Neural cell (in vitro differentiated cells): ENCODE measurements at regions not wholly inside any gene's neighbourhood (a gene's known extent, or its start where the extent isn't known, plus 50 kb on each side); places are given as distances from the start of the nearest gene placed in this dataset.

ENCODE experiments used
- H2AFZ ChIP-seq: fragments of 200-600, 300-800 bp; sonication (generic), shearing (Covaris generic); 2 replicates; pipeline ENCODE4 v1.6.0; 2014; ENCODE audit warnings: low read depth, mild to moderate bottlenecking, antibody characterized with exemption, low read length, moderate library complexity
- H3F3A ChIP-seq: fragments of 200-600 bp; shearing (Covaris generic); 2 replicates; pipeline ENCODE4 v1.6.1; 2016; ENCODE audit warnings: mild to moderate bottlenecking, moderate library complexity, mixed read lengths, antibody characterized with exemption, low read length; ENCODE audit not compliant: insufficient read depth, poor library complexity, severe bottlenecking
- H3K27ac ChIP-seq: fragments of 200-600, 300-800 bp; sonication (generic), shearing (Covaris generic); 2 replicates; pipeline ENCODE4 v1.5.1; 2014; ENCODE audit warnings: mild to moderate bottlenecking, low read length, moderate library complexity
- H3K27me3 ChIP-seq: fragments of 300-800, 200-600 bp; sonication (generic), shearing (Covaris generic); 2 replicates; pipeline ENCODE4 v1.6.0; 2014; ENCODE audit warnings: mild to moderate bottlenecking, low read depth, low read length, moderate library complexity; ENCODE audit not compliant: insufficient read depth
- H3K36me3 ChIP-seq: fragments of 300-800, 200-600 bp; sonication (generic), shearing (Covaris generic); 2 replicates; pipeline ENCODE4 v1.5.1; 2014; ENCODE audit warnings: mild to moderate bottlenecking, antibody characterized with exemption, low read length, moderate library complexity; ENCODE audit not compliant: insufficient read depth
- H3K4me2 ChIP-seq: fragments of 300-800, 200-600 bp; sonication (generic), shearing (Covaris generic); 2 replicates; pipeline ENCODE4 v1.6.0; 2014; ENCODE audit warnings: mild to moderate bottlenecking, low read length
- H3K4me3 ChIP-seq: fragments of 300-800, 200-600 bp; sonication (generic), shearing (Covaris generic); 2 replicates; pipeline ENCODE4 v1.5.1; 2014; ENCODE audit warnings: mild to moderate bottlenecking, low read length, moderate library complexity
- H3K79me2 ChIP-seq: fragments of 200-600 bp; shearing (Covaris generic); replicated peaks from 2 replicates; pipeline ENCODE4 v1.6.0; 2014; ENCODE audit warnings: mild to moderate bottlenecking, low read length, moderate library complexity; ENCODE audit not compliant: insufficient read depth
- H3K9ac ChIP-seq: fragments of 300-800, 200-600 bp; sonication (generic), shearing (Covaris generic); 2 replicates; pipeline ENCODE4 v1.6.1; 2016; ENCODE audit warnings: mild to moderate bottlenecking, low read length, mixed read lengths
- H3K9me2 ChIP-seq: fragments of 200-600 bp; shearing (Covaris generic); 2 replicates; pipeline ENCODE4 v1.6.1; 2016; ENCODE audit warnings: mild to moderate bottlenecking, low read length, mixed read lengths; ENCODE audit not compliant: insufficient read depth
- H3K9me3 ChIP-seq: fragments of 200-600, 300-800 bp; sonication (generic), shearing (Covaris generic); 2 replicates; pipeline ENCODE4 v1.6.1; 2016; ENCODE audit warnings: mild to moderate bottlenecking, mixed run types, low read length, moderate library complexity, mixed read lengths
- H4K20me1 ChIP-seq: fragments of 200-600 bp; shearing (Covaris generic); 2 replicates; pipeline ENCODE4 v1.6.1; 2016; ENCODE audit warnings: mild to moderate bottlenecking, mixed run types; ENCODE audit not compliant: insufficient read depth
- EP300 ChIP-seq: fragments of 450-650 bp; conservative IDR thresholded peaks from 2 replicates; pipeline ENCODE4 v1.6.1; 2014; ENCODE audit warnings: antibody characterized with exemption, mild to moderate bottlenecking, moderate library complexity; ENCODE audit not compliant: poor library complexity, severe bottlenecking
- EZH2 ChIP-seq: fragments of 200-600, 300-800 bp; shearing (Covaris generic), sonication (generic); IDR thresholded peaks from 2 replicates; pipeline ENCODE4 v1.6.1; 2014; ENCODE audit warnings: antibody characterized with exemption, low read length, borderline replicate concordance, mild to moderate bottlenecking; ENCODE audit not compliant: insufficient read depth, poor library complexity, severe bottlenecking
- MXI1 ChIP-seq: fragments of 450-650 bp; conservative IDR thresholded peaks from 2 replicates; pipeline ENCODE4 v1.6.1; 2014; ENCODE audit warnings: antibody characterized with exemption, mild to moderate bottlenecking; ENCODE audit not compliant: poor library complexity, severe bottlenecking
- POLR2AphosphoS5 ChIP-seq: IDR thresholded peaks from 2 replicates; pipeline ENCODE4 v1.6.1; 2012
- RAD21 ChIP-seq: fragments of 450-650 bp; conservative IDR thresholded peaks from 2 replicates; pipeline ENCODE4 v1.6.1; 2014; ENCODE audit warnings: antibody characterized with exemption, mild to moderate bottlenecking, moderate library complexity
- SMC3 ChIP-seq: fragments of 450-650 bp; conservative IDR thresholded peaks from 2 replicates; pipeline ENCODE4 v1.6.1; 2014; ENCODE audit warnings: antibody characterized with exemption, mild to moderate bottlenecking, moderate library complexity; ENCODE audit not compliant: poor library complexity
- TAF1 ChIP-seq: IDR thresholded peaks from 2 replicates; pipeline ENCODE4 v1.6.1; 2012; ENCODE audit warnings: low read depth
- TF ChIP-seq, protein P1 (sequence below): IDR thresholded peaks from 2 replicates; pipeline ENCODE4 v1.6.1; 2012; ENCODE audit warnings: borderline replicate concordance
- TF ChIP-seq, protein P2 (sequence below): fragments of 450-650 bp; IDR thresholded peaks from 2 replicates; pipeline ENCODE4 v1.5.1; 2014; ENCODE audit warnings: antibody characterized with exemption, mild to moderate bottlenecking, moderate library complexity; ENCODE audit not compliant: poor library complexity, severe bottlenecking

DNA sequence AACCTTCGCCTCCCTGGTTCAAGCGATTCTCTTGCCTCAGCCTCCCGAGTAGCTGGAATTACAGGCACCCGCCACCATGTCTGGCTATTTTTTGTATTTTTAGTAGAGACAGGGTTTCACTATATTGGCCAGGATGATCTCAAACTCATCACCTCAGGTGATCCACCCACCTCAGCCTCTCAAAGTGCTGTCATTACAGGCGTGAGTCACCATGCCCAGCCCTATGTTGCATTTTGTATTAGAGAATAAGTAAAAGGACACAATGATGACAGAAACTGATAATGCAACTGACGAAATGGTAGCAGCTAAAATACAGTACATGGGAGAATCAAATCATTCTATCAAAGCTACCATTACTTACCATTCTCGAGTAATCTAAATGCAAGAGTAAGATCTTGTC, 276.7 kb downstream of the DSEL start:
- Histone ChIP-seq H3K9me2 (no peaks in the 10 kb centered on the region), H3K36me3 (no peaks in the 10 kb centered on the region), H3K9ac (no peak overlapping the region), H3F3A (no peaks in the 10 kb centered on the region), H3K79me2 (no peaks in the 10 kb centered on the region), H4K20me1 (no peaks in the 10 kb centered on the region), H2AFZ (no peak overlapping the region), H3K9me3 (no peaks in the 10 kb centered on the region), H3K4me2 (no peak overlapping the region), H3K27ac (no peak overlapping the region), H3K27me3 (no peaks in the 10 kb centered on the region), H3K4me3 (no peak overlapping the region)
- TF ChIP-seq SMC3 = no peak
- TF ChIP-seq, protein P1, sequence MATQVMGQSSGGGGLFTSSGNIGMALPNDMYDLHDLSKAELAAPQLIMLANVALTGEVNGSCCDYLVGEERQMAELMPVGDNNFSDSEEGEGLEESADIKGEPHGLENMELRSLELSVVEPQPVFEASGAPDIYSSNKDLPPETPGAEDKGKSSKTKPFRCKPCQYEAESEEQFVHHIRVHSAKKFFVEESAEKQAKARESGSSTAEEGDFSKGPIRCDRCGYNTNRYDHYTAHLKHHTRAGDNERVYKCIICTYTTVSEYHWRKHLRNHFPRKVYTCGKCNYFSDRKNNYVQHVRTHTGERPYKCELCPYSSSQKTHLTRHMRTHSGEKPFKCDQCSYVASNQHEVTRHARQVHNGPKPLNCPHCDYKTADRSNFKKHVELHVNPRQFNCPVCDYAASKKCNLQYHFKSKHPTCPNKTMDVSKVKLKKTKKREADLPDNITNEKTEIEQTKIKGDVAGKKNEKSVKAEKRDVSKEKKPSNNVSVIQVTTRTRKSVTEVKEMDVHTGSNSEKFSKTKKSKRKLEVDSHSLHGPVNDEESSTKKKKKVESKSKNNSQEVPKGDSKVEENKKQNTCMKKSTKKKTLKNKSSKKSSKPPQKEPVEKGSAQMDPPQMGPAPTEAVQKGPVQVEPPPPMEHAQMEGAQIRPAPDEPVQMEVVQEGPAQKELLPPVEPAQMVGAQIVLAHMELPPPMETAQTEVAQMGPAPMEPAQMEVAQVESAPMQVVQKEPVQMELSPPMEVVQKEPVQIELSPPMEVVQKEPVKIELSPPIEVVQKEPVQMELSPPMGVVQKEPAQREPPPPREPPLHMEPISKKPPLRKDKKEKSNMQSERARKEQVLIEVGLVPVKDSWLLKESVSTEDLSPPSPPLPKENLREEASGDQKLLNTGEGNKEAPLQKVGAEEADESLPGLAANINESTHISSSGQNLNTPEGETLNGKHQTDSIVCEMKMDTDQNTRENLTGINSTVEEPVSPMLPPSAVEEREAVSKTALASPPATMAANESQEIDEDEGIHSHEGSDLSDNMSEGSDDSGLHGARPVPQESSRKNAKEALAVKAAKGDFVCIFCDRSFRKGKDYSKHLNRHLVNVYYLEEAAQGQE = no peak
- TF ChIP-seq TAF1 = no peak
- no peak for TF ChIP-seq MXI1
- TF ChIP-seq EP300 = no peak
- TF ChIP-seq POLR2AphosphoS5 = no peak
- TF ChIP-seq EZH2 = no peak
- no peak for TF ChIP-seq RAD21
- TF ChIP-seq, protein P2, sequence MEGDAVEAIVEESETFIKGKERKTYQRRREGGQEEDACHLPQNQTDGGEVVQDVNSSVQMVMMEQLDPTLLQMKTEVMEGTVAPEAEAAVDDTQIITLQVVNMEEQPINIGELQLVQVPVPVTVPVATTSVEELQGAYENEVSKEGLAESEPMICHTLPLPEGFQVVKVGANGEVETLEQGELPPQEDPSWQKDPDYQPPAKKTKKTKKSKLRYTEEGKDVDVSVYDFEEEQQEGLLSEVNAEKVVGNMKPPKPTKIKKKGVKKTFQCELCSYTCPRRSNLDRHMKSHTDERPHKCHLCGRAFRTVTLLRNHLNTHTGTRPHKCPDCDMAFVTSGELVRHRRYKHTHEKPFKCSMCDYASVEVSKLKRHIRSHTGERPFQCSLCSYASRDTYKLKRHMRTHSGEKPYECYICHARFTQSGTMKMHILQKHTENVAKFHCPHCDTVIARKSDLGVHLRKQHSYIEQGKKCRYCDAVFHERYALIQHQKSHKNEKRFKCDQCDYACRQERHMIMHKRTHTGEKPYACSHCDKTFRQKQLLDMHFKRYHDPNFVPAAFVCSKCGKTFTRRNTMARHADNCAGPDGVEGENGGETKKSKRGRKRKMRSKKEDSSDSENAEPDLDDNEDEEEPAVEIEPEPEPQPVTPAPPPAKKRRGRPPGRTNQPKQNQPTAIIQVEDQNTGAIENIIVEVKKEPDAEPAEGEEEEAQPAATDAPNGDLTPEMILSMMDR = no peak

DNA sequence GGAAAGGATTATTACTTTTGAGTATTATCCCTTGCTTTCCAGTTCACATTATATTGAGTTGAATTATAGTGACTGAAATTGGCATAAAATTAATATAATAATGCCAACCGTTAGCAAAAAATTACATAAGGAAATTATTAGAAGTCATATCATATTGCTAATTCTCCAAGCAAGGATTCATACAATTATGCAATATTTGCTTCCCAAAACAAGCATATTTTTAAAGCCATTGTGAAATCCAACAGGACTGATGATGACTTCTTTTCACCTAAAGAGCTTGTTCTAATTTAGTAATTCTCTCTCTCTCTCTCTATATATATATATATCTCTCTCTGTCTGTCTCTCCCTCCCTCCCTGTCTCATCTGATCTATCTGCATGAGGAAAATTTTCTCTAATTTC, 283.5 kb downstream of the DSEL start:
- Histone ChIP-seq H3K9ac (no peak overlapping the region), H2AFZ (no peak overlapping the region), H3K4me3 (no peak overlapping the region), H3K36me3 (no peaks in the 10 kb centered on the region), H3K9me2 (no peaks in the 10 kb centered on the region), H3K79me2 (no peaks in the 10 kb centered on the region), H3K9me3 (no peaks in the 10 kb centered on the region), H4K20me1 (no peaks in the 10 kb centered on the region), H3K27me3 (no peaks in the 10 kb centered on the region), H3F3A (no peaks in the 10 kb centered on the region), H3K4me2 (no peak overlapping the region), H3K27ac (no peak overlapping the region)
- TF ChIP-seq SMC3 (no peak), EZH2 (no peak), RAD21 (no peak), TAF1 (no peak), POLR2AphosphoS5 (no peak), MXI1 (no peak), EP300 (no peak)
- TF ChIP-seq, protein P1 = no peak
- TF ChIP-seq, protein P2 = no peak
